Gastrocnemius medialis (tissue), 4 donors: ENCODE measurements at regions not wholly inside any gene's neighbourhood (a gene's known extent, or its start where the extent isn't known, plus 50 kb on each side); places are given as distances from the start of the nearest gene placed in this dataset.

Experiments used
- ATAC-seq, 2 donors: fragments of 150-250 bp; one replicate each; pipeline ENCODE4 v1.9.1; 2016
- DNase-seq, 2 donors: peaks; one replicate each; pipeline ENCODE4 v3.0.0-alpha.2; 2019
- H3K27ac ChIP-seq, 4 donors: fragments of 200-600 bp; sonication (generic); 1 replicate in 1 of 4; 2 replicates in 3 of 4; pipeline ENCODE4 v1.5.1; 2016 to 2018; ENCODE audit warnings: mild to moderate bottlenecking in 2 of 4, moderate library complexity in 1 of 4
- H3K27me3 ChIP-seq, 3 donors: fragments of 200-600 bp; sonication (generic) in 2 of 3; 1 replicate in 1 of 3; 2 replicates in 2 of 3; pipeline versions ENCODE4 v1.5.1 to v1.6.0; 2016 to 2019; ENCODE audit warnings: mild to moderate bottlenecking in 1 of 3, moderate library complexity in 1 of 3
- H3K36me3 ChIP-seq, 2 donors: fragments of 200-600 bp; sonication (generic) in 1 of 2; one replicate each; pipeline ENCODE4 v1.5.1; 2017 to 2018
- H3K4me1 ChIP-seq, 2 donors: fragments of 200-600 bp; sonication (generic) in 1 of 2; one replicate each; pipeline ENCODE4 v1.5.1; 2016 to 2017; ENCODE audit warnings: mild to moderate bottlenecking in 2 of 2
- H3K4me3 ChIP-seq, 4 donors: fragments of 200-600 bp; sonication (generic) in 3 of 4; 1 replicate in 1 of 4; 2 replicates in 3 of 4; pipeline ENCODE4 v1.5.1; 2016 to 2019; ENCODE audit warnings: mild to moderate bottlenecking in 2 of 4
- H3K9me3 ChIP-seq, 3 donors: fragments of 200-600 bp; sonication (generic) in 2 of 3; 1 replicate in 1 of 3; 2 replicates in 2 of 3; pipeline ENCODE4 v1.5.1; 2016 to 2019
- POLR2A ChIP-seq, 2 donors: fragments of 450-650 bp; IDR thresholded peaks; one replicate each; pipeline ENCODE4 v1.6.1; 2017; ENCODE audit warnings: antibody characterized with exemption in 2 of 2, mild to moderate bottlenecking in 2 of 2, moderate library complexity in 2 of 2
- in situ Hi-C, 4 donors: fragments of 200-750 bp; cut with MboI; loops; one replicate each; pipeline versions ENCODE4 v1.15.0 to v1.8.0; 2017; ENCODE audit warnings: low sequenced_read_pairs in 4 of 4
- intact Hi-C: fragments of 100-400 bp; cut with DNase I; formaldehyde crosslinking; loops from one replicate; pipeline ENCODE4 v1.15.1; 2023; ENCODE audit warnings: low total_unique reads
- TF ChIP-seq, protein P1 (sequence below), 5 experiments: fragments of 450-650 bp in 3 of 5; fragments of 200-600 bp in 2 of 5; sonication (generic) in 2 of 5; IDR thresholded peaks in 4 of 5; conservative IDR thresholded peaks in 1 of 5; 1 replicate in 4 of 5; 2 replicates in 1 of 5; pipeline ENCODE4 v1.5.1; 2016 to 2019; ENCODE audit warnings: antibody characterized with exemption in 5 of 5, mild to moderate bottlenecking in 3 of 5, moderate library complexity in 3 of 5

DNA sequence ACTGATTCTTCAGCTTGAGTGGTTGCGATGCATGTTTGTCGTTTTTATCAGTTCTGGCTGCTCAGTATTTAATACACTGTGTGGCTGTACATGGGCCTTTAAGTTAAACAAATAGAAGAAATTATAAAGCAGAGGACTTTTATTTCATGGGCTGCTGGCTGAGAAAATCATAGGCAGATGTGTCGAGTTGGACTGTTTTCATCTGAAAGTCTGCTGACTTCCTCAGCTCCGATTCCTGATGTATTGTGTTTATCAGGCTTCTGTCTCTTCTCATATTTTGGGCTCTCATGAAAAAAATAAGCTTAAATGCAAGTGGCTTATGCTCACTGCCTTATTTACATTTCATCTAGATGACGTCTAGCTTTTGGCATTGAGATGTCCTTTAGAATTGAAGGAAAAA lies 129.5 kb upstream of the GGTLC1 start:
- peaks cover 0 to 9% (median 0%) of the 10 kb centered on the region in 3 donors for H3K27me3 ChIP-seq
- in situ Hi-C loops, result no loop called here
- intact Hi-C loops, result no loop called here

DNA sequence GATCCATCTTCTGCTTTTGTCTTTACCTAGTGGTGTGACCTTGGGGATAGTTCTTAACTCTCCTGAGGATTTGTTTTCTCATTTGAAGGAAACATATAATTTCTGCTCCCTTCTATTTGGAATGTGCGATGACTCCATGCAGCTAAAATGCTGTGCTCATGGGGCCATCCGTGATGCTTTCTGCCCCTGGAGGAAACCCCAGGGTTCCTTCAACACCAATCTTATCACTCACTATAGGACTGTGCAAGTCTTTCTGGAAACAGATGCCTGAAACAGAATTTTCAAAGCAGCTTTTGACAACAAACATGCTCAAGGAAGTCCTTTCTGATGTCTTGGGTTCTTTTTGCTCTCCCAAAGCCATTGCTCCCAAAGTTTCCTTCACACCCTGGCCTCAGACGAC lies 128.8 kb upstream of the GGTLC1 start:
- DNase-seq, result no peak
- Histone ChIP-seq H3K27ac (no peak overlapping the region), H3K4me3 (no peak overlapping the region), H3K36me3 (no peaks in the 10 kb centered on the region), H3K4me1 (no peaks in the 10 kb centered on the region), H3K27me3 (peaks cover 0 to 9% (median 0%) of the 10 kb centered on the region in 3 donors), H3K9me3 (no peaks in the 10 kb centered on the region)
- intact Hi-C loops (no loop called here), in situ Hi-C loops (no loop called here)
- TF ChIP-seq, protein P1, sequence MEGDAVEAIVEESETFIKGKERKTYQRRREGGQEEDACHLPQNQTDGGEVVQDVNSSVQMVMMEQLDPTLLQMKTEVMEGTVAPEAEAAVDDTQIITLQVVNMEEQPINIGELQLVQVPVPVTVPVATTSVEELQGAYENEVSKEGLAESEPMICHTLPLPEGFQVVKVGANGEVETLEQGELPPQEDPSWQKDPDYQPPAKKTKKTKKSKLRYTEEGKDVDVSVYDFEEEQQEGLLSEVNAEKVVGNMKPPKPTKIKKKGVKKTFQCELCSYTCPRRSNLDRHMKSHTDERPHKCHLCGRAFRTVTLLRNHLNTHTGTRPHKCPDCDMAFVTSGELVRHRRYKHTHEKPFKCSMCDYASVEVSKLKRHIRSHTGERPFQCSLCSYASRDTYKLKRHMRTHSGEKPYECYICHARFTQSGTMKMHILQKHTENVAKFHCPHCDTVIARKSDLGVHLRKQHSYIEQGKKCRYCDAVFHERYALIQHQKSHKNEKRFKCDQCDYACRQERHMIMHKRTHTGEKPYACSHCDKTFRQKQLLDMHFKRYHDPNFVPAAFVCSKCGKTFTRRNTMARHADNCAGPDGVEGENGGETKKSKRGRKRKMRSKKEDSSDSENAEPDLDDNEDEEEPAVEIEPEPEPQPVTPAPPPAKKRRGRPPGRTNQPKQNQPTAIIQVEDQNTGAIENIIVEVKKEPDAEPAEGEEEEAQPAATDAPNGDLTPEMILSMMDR (IDR thresholded peaks at IDR 0.05 in 4 of 5, conservative IDR thresholded peaks at IDR 0.05 in 1 of 5), result no peak
- TF ChIP-seq POLR2A (IDR thresholded peaks at IDR 0.05), result no peak
- no peak for ATAC-seq

More for the DNA sequence above, 129.5 kb upstream of the GGTLC1 start:
- Histone ChIP-seq H3K4me3 (no peak overlapping the region), H3K4me1 (no peaks in the 10 kb centered on the region), H3K9me3 (no peaks in the 10 kb centered on the region), H3K36me3 (no peaks in the 10 kb centered on the region), H3K27ac (no peak overlapping the region)
- TF ChIP-seq POLR2A (IDR thresholded peaks at IDR 0.05), result no peak
- TF ChIP-seq, protein P1 (IDR thresholded peaks at IDR 0.05 in 4 of 5, conservative IDR thresholded peaks at IDR 0.05 in 1 of 5), result no peak
- no peak for ATAC-seq
- no peak for DNase-seq

DNA sequence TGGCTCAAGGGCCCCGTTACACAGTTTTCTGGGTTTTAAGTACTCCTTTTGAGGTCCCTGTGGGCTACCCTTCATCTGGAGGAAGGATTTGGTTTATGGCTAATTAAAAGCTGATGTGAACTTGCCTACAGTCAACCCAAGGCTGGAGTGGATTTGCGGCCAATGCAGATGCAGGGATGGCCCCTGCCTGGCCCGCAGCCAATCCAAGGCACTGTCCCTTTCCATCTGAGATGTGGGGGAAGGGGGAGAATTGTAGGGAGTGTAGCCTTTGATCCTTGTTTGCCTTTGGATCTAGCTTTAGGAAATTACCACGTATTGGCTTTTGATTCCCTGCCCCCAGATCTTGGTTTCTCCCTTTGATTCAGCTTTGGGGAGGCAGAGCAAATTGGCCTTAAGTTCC lies 128.0 kb upstream of the GGTLC1 start:
- in situ Hi-C loops (no loop called here), intact Hi-C loops (no loop called here)
- ATAC-seq (no peak), DNase-seq (no peak)
- H3K27me3 ChIP-seq, result peaks cover 0 to 9% (median 0%) of the 10 kb centered on the region in 3 donors
- TF ChIP-seq POLR2A (IDR thresholded peaks at IDR 0.05), result no peak
- TF ChIP-seq, protein P1 (IDR thresholded peaks at IDR 0.05 in 4 of 5, conservative IDR thresholded peaks at IDR 0.05 in 1 of 5), result no peak
- no peaks in the 10 kb centered on the region for H3K9me3 ChIP-seq
- no peaks in the 10 kb centered on the region for H3K4me1 ChIP-seq
- no peak overlapping the region for H3K27ac ChIP-seq
- H3K36me3 ChIP-seq, result no peaks in the 10 kb centered on the region
- H3K4me3 ChIP-seq, result no peak overlapping the region

DNA sequence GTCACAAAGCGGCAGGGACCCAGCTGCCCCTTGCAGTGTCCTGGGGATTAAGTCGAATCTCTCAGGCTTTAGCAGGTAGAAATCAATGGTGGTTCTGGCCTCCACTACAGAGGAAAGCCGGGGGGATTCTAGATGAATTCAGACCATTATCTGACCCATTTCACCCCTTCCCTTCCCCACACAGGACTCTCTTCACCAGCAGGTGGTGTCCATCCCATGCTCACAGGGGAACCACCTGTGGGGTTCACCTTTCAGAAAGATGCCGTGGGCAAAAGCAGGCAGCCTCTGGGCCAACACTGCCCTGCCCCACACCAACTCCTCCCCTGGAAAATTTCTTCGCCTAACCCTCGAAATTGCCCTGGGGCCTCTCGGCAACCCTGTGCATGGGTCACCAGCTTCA lies 123.8 kb upstream of the GGTLC1 start:
- no peak for TF ChIP-seq POLR2A (IDR thresholded peaks at IDR 0.05)
- TF ChIP-seq, protein P1 (IDR thresholded peaks at IDR 0.05 in 4 of 5, conservative IDR thresholded peaks at IDR 0.05 in 1 of 5), result no peak
- H3K27me3 ChIP-seq, result peaks cover 0 to 2% (median 0%) of the 10 kb centered on the region in 3 donors
- ATAC-seq, result no peak
- in situ Hi-C loops (no loop called here), intact Hi-C loops (no loop called here)
- no peaks in the 10 kb centered on the region for H3K9me3 ChIP-seq
- H3K36me3 ChIP-seq, result no peaks in the 10 kb centered on the region
- DNase-seq, result no peak
- no peak overlapping the region for H3K4me3 ChIP-seq
- H3K4me1 ChIP-seq, result no peaks in the 10 kb centered on the region
- no peak overlapping the region for H3K27ac ChIP-seq

DNA sequence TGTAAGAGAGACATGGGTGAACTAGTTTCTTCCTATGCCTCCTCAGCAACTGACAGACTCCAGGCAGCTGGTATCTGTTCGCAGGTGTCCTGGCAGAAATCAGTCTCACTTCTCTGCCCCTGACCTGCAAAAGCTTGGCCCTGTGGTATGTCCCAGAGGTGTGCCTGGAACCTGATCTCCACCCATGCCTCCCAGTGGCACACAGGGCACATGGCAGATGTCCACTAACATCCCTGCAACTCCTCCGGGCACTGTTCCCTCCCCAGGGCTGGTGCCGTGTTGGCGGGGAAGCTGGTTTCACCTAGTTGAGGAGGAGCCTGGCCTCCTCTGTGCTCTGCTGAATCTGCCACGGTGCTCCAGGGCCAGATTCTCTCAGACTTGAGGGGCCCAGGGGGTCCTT lies 123.3 kb upstream of the GGTLC1 start:
- TF ChIP-seq, protein P1 (IDR thresholded peaks at IDR 0.05 in 4 of 5, conservative IDR thresholded peaks at IDR 0.05 in 1 of 5), result no peak
- no peak for TF ChIP-seq POLR2A (IDR thresholded peaks at IDR 0.05)
- Histone ChIP-seq H3K36me3 (no peaks in the 10 kb centered on the region), H3K9me3 (no peaks in the 10 kb centered on the region), H3K4me3 (no peak overlapping the region), H3K4me1 (no peaks in the 10 kb centered on the region), H3K27ac (no peak overlapping the region), H3K27me3 (peaks cover 0 to 2% (median 0%) of the 10 kb centered on the region in 3 donors)
- no peak for DNase-seq
- in situ Hi-C loops, result no loop called here
- intact Hi-C loops, result no loop called here
- no peak for ATAC-seq
